ENCODE measurements at regions not wholly inside any gene's neighbourhood (a gene's known extent, or its start where the extent isn't known, plus 50 kb on each side); places are given as distances from the start of the nearest gene placed in this dataset.

- TF ChIP-seq TCF12 (IDR thresholded peaks at IDR 0.05) (no peak), TCF12 (CRISPR knock-in tag; IDR thresholded peaks at IDR 0.05) (no peak), POLR2A (IDR thresholded peaks at IDR 0.05; ENCODE audit: insufficient read depth in 1 of 2, low read depth in 2 of 2, low read length in 2 of 2) (no peak), MYC (CRISPR knock-in tag; IDR thresholded peaks at IDR 0.05; ENCODE audit: borderline replicate concordance) (no peak), ZBTB7A (CRISPR knock-in tag; IDR thresholded peaks at IDR 0.05) (no peak), FOSL1 (CRISPR knock-in tag; IDR thresholded peaks at IDR 0.05; ENCODE audit: borderline replicate concordance) (no peak), ZHX1 (CRISPR knock-in tag; IDR thresholded peaks at IDR 0.05; ENCODE audit: low read depth) (no peak)
- TF ChIP-seq, protein P1, sequence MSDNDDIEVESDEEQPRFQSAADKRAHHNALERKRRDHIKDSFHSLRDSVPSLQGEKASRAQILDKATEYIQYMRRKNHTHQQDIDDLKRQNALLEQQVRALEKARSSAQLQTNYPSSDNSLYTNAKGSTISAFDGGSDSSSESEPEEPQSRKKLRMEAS (IDR thresholded peaks at IDR 0.05), result no peak
- TF ChIP-seq, protein P2, sequence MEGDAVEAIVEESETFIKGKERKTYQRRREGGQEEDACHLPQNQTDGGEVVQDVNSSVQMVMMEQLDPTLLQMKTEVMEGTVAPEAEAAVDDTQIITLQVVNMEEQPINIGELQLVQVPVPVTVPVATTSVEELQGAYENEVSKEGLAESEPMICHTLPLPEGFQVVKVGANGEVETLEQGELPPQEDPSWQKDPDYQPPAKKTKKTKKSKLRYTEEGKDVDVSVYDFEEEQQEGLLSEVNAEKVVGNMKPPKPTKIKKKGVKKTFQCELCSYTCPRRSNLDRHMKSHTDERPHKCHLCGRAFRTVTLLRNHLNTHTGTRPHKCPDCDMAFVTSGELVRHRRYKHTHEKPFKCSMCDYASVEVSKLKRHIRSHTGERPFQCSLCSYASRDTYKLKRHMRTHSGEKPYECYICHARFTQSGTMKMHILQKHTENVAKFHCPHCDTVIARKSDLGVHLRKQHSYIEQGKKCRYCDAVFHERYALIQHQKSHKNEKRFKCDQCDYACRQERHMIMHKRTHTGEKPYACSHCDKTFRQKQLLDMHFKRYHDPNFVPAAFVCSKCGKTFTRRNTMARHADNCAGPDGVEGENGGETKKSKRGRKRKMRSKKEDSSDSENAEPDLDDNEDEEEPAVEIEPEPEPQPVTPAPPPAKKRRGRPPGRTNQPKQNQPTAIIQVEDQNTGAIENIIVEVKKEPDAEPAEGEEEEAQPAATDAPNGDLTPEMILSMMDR (CRISPR knock-in tag; IDR thresholded peaks at IDR 0.05), result no peak
Observed at GRCh38 chr5:23353286-23353685, 154.1 kb upstream of the PRDM9 start.

All from HepG2 (cell line).